CD4-positive, alpha-beta T cell (primary cell): ENCODE measurements at regions not wholly inside any gene's neighbourhood (a gene's known extent, or its start where the extent isn't known, plus 50 kb on each side); places are given as distances from the start of the nearest gene placed in this dataset.

ENCODE experiments used
- ATAC-seq: fragments of 200-7000 bp; cut with Tn5 transposase; one replicate; pipeline ENCODE4 v1.10.0; 2022; ENCODE audit warnings: mild to moderate bottlenecking; ENCODE audit not compliant: poor library complexity
- CTCF ChIA-PET: fragments of 350-600 bp; sonication (Branson Sonifier 250); formaldehyde crosslinking; loops from one replicate; lab custom pipeline; 2021; ENCODE audit warnings: antibody characterized with exemption, inconsistent platforms; lab: Charles Lee
- POLR2A ChIA-PET: fragments of 350-600 bp; sonication (Branson Sonifier 250); formaldehyde crosslinking; loops from one replicate; lab custom pipeline; 2021; ENCODE audit warnings: antibody characterized with exemption, inconsistent platforms; lab: Charles Lee
- DNase-seq, 14 experiments: peaks; one replicate each; pipeline ENCODE4 v3.0.0-alpha.2; 2013 to 2020; ENCODE audit warnings: mixed read lengths in 2 of 14
- H3K27ac ChIP-seq, 2 donors: one replicate each; pipeline versions ENCODE4 v1.5.1 to v1.7.0; 2013; ENCODE audit warnings: low read length in 2 of 2, low read depth in 1 of 2, mild to moderate bottlenecking in 1 of 2
- H3K27me3 ChIP-seq, 2 experiments: 1 replicate in 1 of 2; 2 replicates in 1 of 2; pipeline versions ENCODE4 v1.6.1 to v1.7.0; 2013; ENCODE audit warnings: low read length in 2 of 2, control low read depth in 1 of 2, mild to moderate bottlenecking in 1 of 2, moderate library complexity in 1 of 2; ENCODE audit not compliant: insufficient read depth in 2 of 2, control insufficient read depth in 1 of 2
- H3K36me3 ChIP-seq: one replicate; pipeline ENCODE4 v1.6.1; 2013; ENCODE audit warnings: low read length, control low read depth; ENCODE audit not compliant: insufficient read depth
- H3K4me1 ChIP-seq: one replicate; pipeline ENCODE4 v1.6.1; 2013; ENCODE audit warnings: low read length, control low read depth; ENCODE audit not compliant: insufficient read depth
- H3K4me3 ChIP-seq: one replicate; pipeline ENCODE4 v1.5.1; 2013; ENCODE audit warnings: mild to moderate bottlenecking, low read length, moderate library complexity
- H3K9me3 ChIP-seq, 2 experiments: 1 replicate in 1 of 2; 2 replicates in 1 of 2; pipeline versions ENCODE4 v1.6.1 to v1.7.0; 2013; ENCODE audit warnings: low read length in 2 of 2, mild to moderate bottlenecking in 2 of 2, control low read depth in 1 of 2, moderate library complexity in 1 of 2; ENCODE audit not compliant: control insufficient read depth in 1 of 2, insufficient read depth in 1 of 2
- H3K27ac Mint-ChIP-seq: one replicate; pipeline ENCODE4 v1.8.0; 2020; ENCODE audit warnings: mixed read lengths
- H3K27me3 Mint-ChIP-seq: one replicate; pipeline ENCODE4 v1.8.0; 2021; ENCODE audit warnings: mixed read lengths
- H3K36me3 Mint-ChIP-seq: one replicate; pipeline ENCODE4 v1.8.0; 2021; ENCODE audit warnings: low read depth, mixed read lengths
- H3K4me1 Mint-ChIP-seq: one replicate; pipeline ENCODE4 v1.8.0; 2021; ENCODE audit warnings: low read depth, mixed read lengths
- H3K4me3 Mint-ChIP-seq: one replicate; pipeline ENCODE4 v1.8.0; 2020; ENCODE audit warnings: mild to moderate bottlenecking, mixed read lengths
- H3K9me3 Mint-ChIP-seq: one replicate; pipeline ENCODE4 v1.8.0; 2020; ENCODE audit warnings: mixed read lengths
- intact Hi-C, 2 experiments: fragments of 100-400 bp; cut with DNase I in 1 of 2; cut with micrococcal nuclease in 1 of 2; formaldehyde crosslinking; loops; one replicate each; pipeline versions ENCODE4 v1.15.1 to v1.9.0; 2023 to 2025; cut with DNase I, micrococcal nuclease
- TF ChIP-seq, protein P1 (sequence below): fragments of 200-600 bp; IDR thresholded peaks from one replicate; pipeline ENCODE4 v1.8.0; 2022; ENCODE audit warnings: antibody characterized with exemption, mild to moderate bottlenecking

DNA sequence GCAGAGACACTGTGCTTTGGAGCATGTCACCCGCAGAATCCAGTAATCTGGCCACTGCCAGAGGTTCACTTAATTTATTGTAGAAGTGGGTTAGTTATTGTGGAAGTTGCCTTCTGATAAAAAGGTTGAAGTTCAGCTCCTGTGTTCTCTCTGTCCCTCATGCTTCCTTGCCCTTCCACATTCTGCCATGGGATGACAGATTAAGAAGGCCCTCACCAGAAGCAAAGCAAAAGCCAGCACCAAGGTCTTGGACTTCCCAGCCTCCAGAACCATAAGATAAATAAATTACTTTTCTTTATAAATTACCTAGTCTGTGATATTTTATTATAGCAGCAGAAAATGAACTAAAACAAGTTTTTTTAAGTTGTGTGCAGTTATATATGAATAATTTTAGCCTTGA, 145.0 kb upstream of the SH3BP4 start:
- intact Hi-C loops, result no loop called here
- Mint-ChIP-seq H3K4me1 (no peaks in the 10 kb centered on the region), H3K9me3 (no peaks in the 10 kb centered on the region), H3K27me3 (peaks cover 31% of the 10 kb centered on the region), H3K36me3 (no peaks in the 10 kb centered on the region), H3K27ac (no peak overlapping the region), H3K4me3 (no peak overlapping the region)
- Histone ChIP-seq H3K36me3 (no peaks in the 10 kb centered on the region), H3K4me1 (no peaks in the 10 kb centered on the region), H3K27ac (no peak overlapping the region), H3K27me3 (peaks cover 2 to 5% of the 10 kb centered on the region in 2 experiments), H3K4me3 (no peak overlapping the region), H3K9me3 (peaks cover 0 to 4% of the 10 kb centered on the region in 2 experiments)
- ATAC-seq (no peak), DNase-seq (no peak)
- POLR2A ChIA-PET, result no interaction called here
- CTCF ChIA-PET, result no interaction called here
- TF ChIP-seq, protein P1, sequence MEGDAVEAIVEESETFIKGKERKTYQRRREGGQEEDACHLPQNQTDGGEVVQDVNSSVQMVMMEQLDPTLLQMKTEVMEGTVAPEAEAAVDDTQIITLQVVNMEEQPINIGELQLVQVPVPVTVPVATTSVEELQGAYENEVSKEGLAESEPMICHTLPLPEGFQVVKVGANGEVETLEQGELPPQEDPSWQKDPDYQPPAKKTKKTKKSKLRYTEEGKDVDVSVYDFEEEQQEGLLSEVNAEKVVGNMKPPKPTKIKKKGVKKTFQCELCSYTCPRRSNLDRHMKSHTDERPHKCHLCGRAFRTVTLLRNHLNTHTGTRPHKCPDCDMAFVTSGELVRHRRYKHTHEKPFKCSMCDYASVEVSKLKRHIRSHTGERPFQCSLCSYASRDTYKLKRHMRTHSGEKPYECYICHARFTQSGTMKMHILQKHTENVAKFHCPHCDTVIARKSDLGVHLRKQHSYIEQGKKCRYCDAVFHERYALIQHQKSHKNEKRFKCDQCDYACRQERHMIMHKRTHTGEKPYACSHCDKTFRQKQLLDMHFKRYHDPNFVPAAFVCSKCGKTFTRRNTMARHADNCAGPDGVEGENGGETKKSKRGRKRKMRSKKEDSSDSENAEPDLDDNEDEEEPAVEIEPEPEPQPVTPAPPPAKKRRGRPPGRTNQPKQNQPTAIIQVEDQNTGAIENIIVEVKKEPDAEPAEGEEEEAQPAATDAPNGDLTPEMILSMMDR, result no peak

DNA sequence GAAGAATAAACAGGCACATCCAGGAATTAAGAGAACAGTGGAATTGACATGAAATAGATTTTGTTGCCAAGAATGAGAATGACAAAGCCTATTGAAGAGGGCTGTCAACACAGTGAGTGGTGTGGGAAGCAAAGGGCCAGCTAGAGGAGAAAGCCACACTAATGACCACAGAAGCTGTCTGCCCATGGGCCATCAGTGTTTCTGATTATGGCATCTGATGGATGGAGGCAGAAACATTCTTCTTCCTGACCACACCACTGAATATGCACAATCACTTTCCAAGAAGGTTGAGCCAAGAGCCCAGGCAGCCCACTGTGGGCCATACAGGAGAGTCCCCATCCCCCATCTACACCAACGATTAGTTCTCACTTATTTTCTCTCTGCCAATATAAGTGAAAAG, 146.0 kb upstream of the SH3BP4 start:
- CTCF ChIA-PET, result no interaction called here
- ATAC-seq (no peak), DNase-seq (no peak)
- no peak overlapping the region for H3K27ac ChIP-seq
- Mint-ChIP-seq H3K27ac (no peak overlapping the region), H3K36me3 (no peaks in the 10 kb centered on the region), H3K4me3 (no peak overlapping the region), H3K4me1 (no peaks in the 10 kb centered on the region), H3K9me3 (no peaks in the 10 kb centered on the region), H3K27me3 (peaks cover 25% of the 10 kb centered on the region)
- H3K27me3 ChIP-seq, result peaks cover 5 to 9% of the 10 kb centered on the region in 2 experiments
- intact Hi-C loops, result no loop called here
- POLR2A ChIA-PET, result no interaction called here
- no peaks in the 10 kb centered on the region for H3K4me1 ChIP-seq
- no peaks in the 10 kb centered on the region for H3K36me3 ChIP-seq
- H3K9me3 ChIP-seq, result peaks cover 0 to 4% of the 10 kb centered on the region in 2 experiments
- H3K4me3 ChIP-seq, result no peak overlapping the region
- TF ChIP-seq, protein P1, result no peak

DNA sequence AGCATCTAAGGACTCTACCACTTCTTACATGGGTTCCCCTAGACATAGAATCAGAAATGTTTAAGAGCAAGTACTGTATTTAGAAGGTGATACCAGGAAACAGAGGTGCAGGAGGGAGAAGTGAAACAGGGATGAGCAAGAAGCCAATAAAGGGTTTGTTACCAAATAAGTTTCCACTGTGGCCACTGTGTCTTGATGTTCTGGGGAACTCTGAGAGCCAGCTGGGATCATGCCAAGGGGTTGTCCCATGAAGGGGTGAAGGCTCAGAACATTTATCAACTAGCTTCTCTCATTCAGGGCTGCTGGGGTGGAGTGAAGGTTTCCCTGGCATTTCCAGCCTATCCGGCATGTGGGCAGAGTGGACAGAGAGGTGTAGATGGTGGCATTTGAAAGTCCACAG, 147.1 kb upstream of the SH3BP4 start:
- H3K4me3 ChIP-seq, result no peak overlapping the region
- H3K9me3 ChIP-seq, result peaks cover 0 to 4% of the 10 kb centered on the region in 2 experiments
- peaks cover 3 to 7% of the 10 kb centered on the region in 2 experiments for H3K27me3 ChIP-seq
- CTCF ChIA-PET, result no interaction called here
- intact Hi-C loops, result no loop called here
- no peak overlapping the region for H3K27ac ChIP-seq
- no peaks in the 10 kb centered on the region for H3K4me1 Mint-ChIP-seq
- no peak overlapping the region for H3K27ac Mint-ChIP-seq
- H3K27me3 Mint-ChIP-seq, result peaks cover 27% of the 10 kb centered on the region
- ATAC-seq (no peak), DNase-seq (no peak)
- TF ChIP-seq, protein P1, result no peak
- no peaks in the 10 kb centered on the region for H3K9me3 Mint-ChIP-seq
- H3K36me3 ChIP-seq, result no peaks in the 10 kb centered on the region
- no peak overlapping the region for H3K4me3 Mint-ChIP-seq
- POLR2A ChIA-PET, result no interaction called here
- H3K4me1 ChIP-seq, result no peaks in the 10 kb centered on the region
- no peaks in the 10 kb centered on the region for H3K36me3 Mint-ChIP-seq
